ENCODE measurements at regions not wholly inside any gene's neighbourhood (a gene's known extent, or its start where the extent isn't known, plus 50 kb on each side); places are given as distances from the start of the nearest gene placed in this dataset.
"Not testable (repeated sequence)": the region's sequence is repeated elsewhere in the genome, so short reads cannot be mapped to it uniquely, and the experiment has no call there.

GRCh38 chr7:19963695-19964094 lies 190.3 kb upstream of the TMEM196 start:
- no peak for FAIRE-seq
- no peak for DNase-seq (ENCODE audit: low spot score)

- FAIRE-seq (peak; percentile 100), DNase-seq (ENCODE audit: low spot score) (peak; percentile 100)
These were observed 185.0 kb upstream of the TMEM196 start for GRCh38 chr7:19958309-19958896.

GRCh38 chr7:19957664-19958063 lies 184.2 kb upstream of the TMEM196 start:
- DNase-seq (ENCODE audit: low spot score) (peak; percentile 66), FAIRE-seq (no peak)

GRCh38 chr7:19954166-19954565 lies 180.7 kb upstream of the TMEM196 start:
- DNase-seq (ENCODE audit: low spot score), result not testable (repeated sequence)

GRCh38 chr7:19953411-19953810 lies 180.0 kb upstream of the TMEM196 start:
- peak; percentile 94 for FAIRE-seq

More at GRCh38 chr7:19954166-19954565, 180.7 kb upstream of the TMEM196 start:
- FAIRE-seq, result not testable (repeated sequence)

GRCh38 chr7:19948160-19948559 lies 174.7 kb upstream of the TMEM196 start:
- no peak for DNase-seq (ENCODE audit: low spot score)
- no peak for FAIRE-seq

More at GRCh38 chr7:19953411-19953810, 180.0 kb upstream of the TMEM196 start:
- not testable (repeated sequence) for DNase-seq (ENCODE audit: low spot score)

GRCh38 chr7:19944363-19945120 lies 171.1 kb upstream of the TMEM196 start:
- peak; percentile 63 for DNase-seq (ENCODE audit: low spot score)
- FAIRE-seq, result no peak

GRCh38 chr7:19939746-19940145 lies 166.3 kb upstream of the TMEM196 start:
- FAIRE-seq (peak; percentile 86), DNase-seq (ENCODE audit: low spot score) (peak; percentile 91)

GRCh38 chr7:19932549-19933249 lies 159.3 kb upstream of the TMEM196 start:
- DNase-seq (ENCODE audit: low spot score), result no peak
- no peak for FAIRE-seq

GRCh38 chr7:19930851-19931250 lies 157.4 kb upstream of the TMEM196 start:
- DNase-seq (ENCODE audit: low spot score) (no peak), FAIRE-seq (no peak)

- FAIRE-seq (peak; percentile 10), DNase-seq (ENCODE audit: low spot score) (no peak)
These were observed 156.6 kb upstream of the TMEM196 start for GRCh38 chr7:19930051-19930450.

GRCh38 chr7:19928247-19928646 lies 154.8 kb upstream of the TMEM196 start:
- no peak for FAIRE-seq
- no peak for DNase-seq (ENCODE audit: low spot score)

GRCh38 chr7:19920705-19921104 lies 147.3 kb upstream of the TMEM196 start:
- DNase-seq (ENCODE audit: low spot score), result no peak
- no peak for FAIRE-seq

GRCh38 chr7:19920166-19920565 lies 146.7 kb upstream of the TMEM196 start:
- FAIRE-seq, result no peak
- DNase-seq (ENCODE audit: low spot score), result no peak

- DNase-seq (ENCODE audit: low spot score), result no peak
- FAIRE-seq, result no peak
These were observed 146.1 kb upstream of the TMEM196 start for GRCh38 chr7:19919261-19920095.

GRCh38 chr7:19916046-19916445 lies 142.6 kb upstream of the TMEM196 start:
- DNase-seq (ENCODE audit: low spot score) (peak; percentile 65), FAIRE-seq (peak; percentile 94)

GRCh38 chr7:19915596-19915995 lies 142.2 kb upstream of the TMEM196 start:
- FAIRE-seq, result no peak

GRCh38 chr7:19914866-19915265 lies 141.4 kb upstream of the TMEM196 start:
- DNase-seq (ENCODE audit: low spot score), result no peak
- FAIRE-seq, result peak; percentile 27

More at GRCh38 chr7:19915596-19915995, 142.2 kb upstream of the TMEM196 start:
- no peak for DNase-seq (ENCODE audit: low spot score)

GRCh38 chr7:19900118-19900517 lies 126.7 kb upstream of the TMEM196 start:
- no peak for FAIRE-seq
- DNase-seq (ENCODE audit: low spot score), result peak; percentile 19

GRCh38 chr7:19899529-19899928 lies 126.1 kb upstream of the TMEM196 start:
- DNase-seq (ENCODE audit: low spot score), result peak; percentile 88
- peak; percentile 99 for FAIRE-seq

GRCh38 chr7:19882893-19883292 lies 109.5 kb upstream of the TMEM196 start:
- not testable (repeated sequence) for DNase-seq (ENCODE audit: low spot score); FAIRE-seq
